K562 (cell line): ENCODE measurements at regions not wholly inside any gene's neighbourhood (a gene's known extent, or its start where the extent isn't known, plus 50 kb on each side); places are given as distances from the start of the nearest gene placed in this dataset.
"Not testable (repeated sequence)": the region's sequence is repeated elsewhere in the genome, so short reads cannot be mapped to it uniquely, and the experiment has no call there.

Experiments
- EGR1 ChIP-seq: fragments of 450-650 bp; conservative IDR thresholded peaks from 2 replicates; pipeline ENCODE4 v1.6.1; 2017; ENCODE audit warnings: mild to moderate bottlenecking
- GABPB1 ChIP-seq: sonication (generic); formaldehyde crosslinking; IDR thresholded peaks from 2 replicates; pipeline ENCODE4 v1.8.0; 2022; ENCODE audit warnings: mild to moderate bottlenecking, missing genetic modification reagents
- KDM1A ChIP-seq, 2 experiments: fragments of 450-650 bp; IDR thresholded peaks; 2 replicates each; pipeline ENCODE4 v1.6.1; 2016; ENCODE audit warnings: mild to moderate bottlenecking in 2 of 2
- KDM2B ChIP-seq: fragments of 250-450 bp; sonication (Bioruptor Pico); IDR thresholded peaks from 2 replicates; pipeline ENCODE4 v1.8.0; 2021; ENCODE audit warnings: mild to moderate bottlenecking, moderate library complexity
- MAFK ChIP-seq: IDR thresholded peaks from 2 replicates; pipeline ENCODE4 v1.6.1; 2011; ENCODE audit warnings: low read length, improper control_type of control experiment
- SNRNP70 ChIP-seq: fragments of 200-400 bp; formaldehyde crosslinking; optimal IDR thresholded peaks from 2 replicates; pipeline ENCODE3; 2017; ENCODE audit warnings: low read depth, low read length
- ZKSCAN8 ChIP-seq: fragments of 200-800 bp; sonication (Bioruptor generic); IDR thresholded peaks from 2 replicates; pipeline ENCODE4 v1.6.1; 2016; ENCODE audit warnings: missing genetic modification characterization, missing compliant biosample characterization
- ZNF282 ChIP-seq: sonication (generic); formaldehyde crosslinking; IDR thresholded peaks from 2 replicates; pipeline ENCODE4 v1.8.1; 2023; ENCODE audit warnings: missing genetic modification reagents
- TF ChIP-seq, protein P1 (sequence below): fragments of 250-450 bp; sonication (Bioruptor Pico); IDR thresholded peaks from 2 replicates; pipeline ENCODE4 v1.4.0; 2020; ENCODE audit warnings: mild to moderate bottlenecking
- TF ChIP-seq, protein P2 (sequence below), 3 experiments: IDR thresholded peaks in 2 of 3; conservative IDR thresholded peaks in 1 of 3; 2 replicates each; pipeline ENCODE4 v1.5.1; 2011 to 2012; ENCODE audit warnings: low read length in 3 of 3, mild to moderate bottlenecking in 3 of 3, control low read depth in 2 of 3, improper control_type of control experiment in 1 of 3, inconsistent platforms in 1 of 3, low read depth in 1 of 3, mixed read lengths in 1 of 3, moderate library complexity in 1 of 3; ENCODE audit not compliant: insufficient read depth in 2 of 3
- TF ChIP-seq, protein P3 (sequence below): sonication (generic); formaldehyde crosslinking; IDR thresholded peaks from 2 replicates; pipeline ENCODE4 v1.5.0; 2020; ENCODE audit warnings: missing genetic modification reagents
- TF ChIP-seq, protein P4 (sequence below): fragments of 200-600 bp; sonication (generic); IDR thresholded peaks from one replicate; pipeline ENCODE4 v1.6.1; 2012; ENCODE audit warnings: mild to moderate bottlenecking, low read depth, low read length, inconsistent platforms

DNA sequence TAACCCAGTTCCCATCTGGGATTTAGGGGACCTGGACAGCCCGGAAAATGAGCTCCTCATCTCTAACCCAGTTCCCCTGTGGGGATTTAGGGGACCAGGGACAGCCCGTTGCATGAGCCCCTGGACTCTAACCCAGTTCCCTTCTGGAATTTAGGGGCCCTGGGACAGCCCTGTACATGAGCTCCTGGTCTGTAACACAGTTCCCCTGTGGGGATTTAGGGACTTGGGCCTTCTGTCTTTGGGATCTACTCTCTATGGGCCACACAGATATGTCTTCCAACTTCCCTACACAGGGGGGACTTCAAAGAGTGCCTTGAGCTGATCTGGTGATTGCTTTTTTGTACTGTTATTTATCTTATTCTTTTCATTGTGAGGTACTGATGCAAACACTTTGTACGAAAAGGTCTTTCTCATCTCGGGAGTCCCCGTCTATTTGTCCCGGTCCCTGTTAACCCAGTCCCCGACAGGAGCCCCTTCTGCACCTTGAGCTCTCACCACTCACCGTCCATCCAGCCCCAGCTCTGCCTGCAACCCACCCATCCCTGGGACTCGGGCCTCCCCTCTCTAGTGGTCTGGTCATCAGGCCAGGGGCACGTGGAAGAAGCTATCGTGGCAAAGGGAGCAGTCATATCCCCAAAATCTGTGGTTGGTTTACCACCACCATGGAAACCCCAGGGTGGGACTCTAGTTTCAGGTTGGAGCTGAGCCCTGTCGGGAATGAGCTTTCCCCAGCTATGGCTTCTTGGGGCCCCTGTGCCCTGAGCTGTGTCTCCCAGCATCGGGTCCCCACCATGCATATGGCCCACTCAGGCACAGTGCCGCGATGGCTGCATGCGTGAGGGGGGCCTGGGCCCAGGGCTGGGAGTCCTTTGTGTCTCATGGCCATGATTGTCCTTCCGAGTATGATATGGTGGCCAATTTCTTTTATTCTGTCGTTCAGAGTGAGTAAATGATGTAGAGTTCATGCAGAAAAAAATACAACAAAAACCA, 270.4 kb upstream of the PLCXD1 start:
- TF ChIP-seq, protein P1, sequence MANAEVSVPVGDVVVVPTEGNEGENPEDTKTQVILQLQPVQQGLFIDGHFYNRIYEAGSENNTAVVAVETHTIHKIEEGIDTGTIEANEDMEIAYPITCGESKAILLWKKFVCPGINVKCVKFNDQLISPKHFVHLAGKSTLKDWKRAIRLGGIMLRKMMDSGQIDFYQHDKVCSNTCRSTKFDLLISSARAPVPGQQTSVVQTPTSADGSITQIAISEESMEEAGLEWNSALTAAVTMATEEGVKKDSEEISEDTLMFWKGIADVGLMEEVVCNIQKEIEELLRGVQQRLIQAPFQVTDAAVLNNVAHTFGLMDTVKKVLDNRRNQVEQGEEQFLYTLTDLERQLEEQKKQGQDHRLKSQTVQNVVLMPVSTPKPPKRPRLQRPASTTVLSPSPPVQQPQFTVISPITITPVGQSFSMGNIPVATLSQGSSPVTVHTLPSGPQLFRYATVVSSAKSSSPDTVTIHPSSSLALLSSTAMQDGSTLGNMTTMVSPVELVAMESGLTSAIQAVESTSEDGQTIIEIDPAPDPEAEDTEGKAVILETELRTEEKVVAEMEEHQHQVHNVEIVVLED (CRISPR knock-in tag), result not testable (repeated sequence)
- not testable (repeated sequence) for TF ChIP-seq MAFK; GABPB1; KDM2B (CRISPR knock-in tag); EGR1; ZKSCAN8; KDM1A (IDR thresholded peaks at IDR 0.05); SNRNP70; ZNF282 (CRISPR knock-in tag)
- TF ChIP-seq, protein P2, sequence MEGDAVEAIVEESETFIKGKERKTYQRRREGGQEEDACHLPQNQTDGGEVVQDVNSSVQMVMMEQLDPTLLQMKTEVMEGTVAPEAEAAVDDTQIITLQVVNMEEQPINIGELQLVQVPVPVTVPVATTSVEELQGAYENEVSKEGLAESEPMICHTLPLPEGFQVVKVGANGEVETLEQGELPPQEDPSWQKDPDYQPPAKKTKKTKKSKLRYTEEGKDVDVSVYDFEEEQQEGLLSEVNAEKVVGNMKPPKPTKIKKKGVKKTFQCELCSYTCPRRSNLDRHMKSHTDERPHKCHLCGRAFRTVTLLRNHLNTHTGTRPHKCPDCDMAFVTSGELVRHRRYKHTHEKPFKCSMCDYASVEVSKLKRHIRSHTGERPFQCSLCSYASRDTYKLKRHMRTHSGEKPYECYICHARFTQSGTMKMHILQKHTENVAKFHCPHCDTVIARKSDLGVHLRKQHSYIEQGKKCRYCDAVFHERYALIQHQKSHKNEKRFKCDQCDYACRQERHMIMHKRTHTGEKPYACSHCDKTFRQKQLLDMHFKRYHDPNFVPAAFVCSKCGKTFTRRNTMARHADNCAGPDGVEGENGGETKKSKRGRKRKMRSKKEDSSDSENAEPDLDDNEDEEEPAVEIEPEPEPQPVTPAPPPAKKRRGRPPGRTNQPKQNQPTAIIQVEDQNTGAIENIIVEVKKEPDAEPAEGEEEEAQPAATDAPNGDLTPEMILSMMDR (IDR thresholded peaks at IDR 0.05 in 2 of 3, conservative IDR thresholded peaks at IDR 0.05 in 1 of 3; ENCODE audit: insufficient read depth in 2 of 3, low read depth in 1 of 3, low read length in 3 of 3), result not testable (repeated sequence)
- TF ChIP-seq, protein P3, sequence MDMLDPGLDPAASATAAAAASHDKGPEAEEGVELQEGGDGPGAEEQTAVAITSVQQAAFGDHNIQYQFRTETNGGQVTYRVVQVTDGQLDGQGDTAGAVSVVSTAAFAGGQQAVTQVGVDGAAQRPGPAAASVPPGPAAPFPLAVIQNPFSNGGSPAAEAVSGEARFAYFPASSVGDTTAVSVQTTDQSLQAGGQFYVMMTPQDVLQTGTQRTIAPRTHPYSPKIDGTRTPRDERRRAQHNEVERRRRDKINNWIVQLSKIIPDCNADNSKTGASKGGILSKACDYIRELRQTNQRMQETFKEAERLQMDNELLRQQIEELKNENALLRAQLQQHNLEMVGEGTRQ, result not testable (repeated sequence)
- TF ChIP-seq, protein P4, sequence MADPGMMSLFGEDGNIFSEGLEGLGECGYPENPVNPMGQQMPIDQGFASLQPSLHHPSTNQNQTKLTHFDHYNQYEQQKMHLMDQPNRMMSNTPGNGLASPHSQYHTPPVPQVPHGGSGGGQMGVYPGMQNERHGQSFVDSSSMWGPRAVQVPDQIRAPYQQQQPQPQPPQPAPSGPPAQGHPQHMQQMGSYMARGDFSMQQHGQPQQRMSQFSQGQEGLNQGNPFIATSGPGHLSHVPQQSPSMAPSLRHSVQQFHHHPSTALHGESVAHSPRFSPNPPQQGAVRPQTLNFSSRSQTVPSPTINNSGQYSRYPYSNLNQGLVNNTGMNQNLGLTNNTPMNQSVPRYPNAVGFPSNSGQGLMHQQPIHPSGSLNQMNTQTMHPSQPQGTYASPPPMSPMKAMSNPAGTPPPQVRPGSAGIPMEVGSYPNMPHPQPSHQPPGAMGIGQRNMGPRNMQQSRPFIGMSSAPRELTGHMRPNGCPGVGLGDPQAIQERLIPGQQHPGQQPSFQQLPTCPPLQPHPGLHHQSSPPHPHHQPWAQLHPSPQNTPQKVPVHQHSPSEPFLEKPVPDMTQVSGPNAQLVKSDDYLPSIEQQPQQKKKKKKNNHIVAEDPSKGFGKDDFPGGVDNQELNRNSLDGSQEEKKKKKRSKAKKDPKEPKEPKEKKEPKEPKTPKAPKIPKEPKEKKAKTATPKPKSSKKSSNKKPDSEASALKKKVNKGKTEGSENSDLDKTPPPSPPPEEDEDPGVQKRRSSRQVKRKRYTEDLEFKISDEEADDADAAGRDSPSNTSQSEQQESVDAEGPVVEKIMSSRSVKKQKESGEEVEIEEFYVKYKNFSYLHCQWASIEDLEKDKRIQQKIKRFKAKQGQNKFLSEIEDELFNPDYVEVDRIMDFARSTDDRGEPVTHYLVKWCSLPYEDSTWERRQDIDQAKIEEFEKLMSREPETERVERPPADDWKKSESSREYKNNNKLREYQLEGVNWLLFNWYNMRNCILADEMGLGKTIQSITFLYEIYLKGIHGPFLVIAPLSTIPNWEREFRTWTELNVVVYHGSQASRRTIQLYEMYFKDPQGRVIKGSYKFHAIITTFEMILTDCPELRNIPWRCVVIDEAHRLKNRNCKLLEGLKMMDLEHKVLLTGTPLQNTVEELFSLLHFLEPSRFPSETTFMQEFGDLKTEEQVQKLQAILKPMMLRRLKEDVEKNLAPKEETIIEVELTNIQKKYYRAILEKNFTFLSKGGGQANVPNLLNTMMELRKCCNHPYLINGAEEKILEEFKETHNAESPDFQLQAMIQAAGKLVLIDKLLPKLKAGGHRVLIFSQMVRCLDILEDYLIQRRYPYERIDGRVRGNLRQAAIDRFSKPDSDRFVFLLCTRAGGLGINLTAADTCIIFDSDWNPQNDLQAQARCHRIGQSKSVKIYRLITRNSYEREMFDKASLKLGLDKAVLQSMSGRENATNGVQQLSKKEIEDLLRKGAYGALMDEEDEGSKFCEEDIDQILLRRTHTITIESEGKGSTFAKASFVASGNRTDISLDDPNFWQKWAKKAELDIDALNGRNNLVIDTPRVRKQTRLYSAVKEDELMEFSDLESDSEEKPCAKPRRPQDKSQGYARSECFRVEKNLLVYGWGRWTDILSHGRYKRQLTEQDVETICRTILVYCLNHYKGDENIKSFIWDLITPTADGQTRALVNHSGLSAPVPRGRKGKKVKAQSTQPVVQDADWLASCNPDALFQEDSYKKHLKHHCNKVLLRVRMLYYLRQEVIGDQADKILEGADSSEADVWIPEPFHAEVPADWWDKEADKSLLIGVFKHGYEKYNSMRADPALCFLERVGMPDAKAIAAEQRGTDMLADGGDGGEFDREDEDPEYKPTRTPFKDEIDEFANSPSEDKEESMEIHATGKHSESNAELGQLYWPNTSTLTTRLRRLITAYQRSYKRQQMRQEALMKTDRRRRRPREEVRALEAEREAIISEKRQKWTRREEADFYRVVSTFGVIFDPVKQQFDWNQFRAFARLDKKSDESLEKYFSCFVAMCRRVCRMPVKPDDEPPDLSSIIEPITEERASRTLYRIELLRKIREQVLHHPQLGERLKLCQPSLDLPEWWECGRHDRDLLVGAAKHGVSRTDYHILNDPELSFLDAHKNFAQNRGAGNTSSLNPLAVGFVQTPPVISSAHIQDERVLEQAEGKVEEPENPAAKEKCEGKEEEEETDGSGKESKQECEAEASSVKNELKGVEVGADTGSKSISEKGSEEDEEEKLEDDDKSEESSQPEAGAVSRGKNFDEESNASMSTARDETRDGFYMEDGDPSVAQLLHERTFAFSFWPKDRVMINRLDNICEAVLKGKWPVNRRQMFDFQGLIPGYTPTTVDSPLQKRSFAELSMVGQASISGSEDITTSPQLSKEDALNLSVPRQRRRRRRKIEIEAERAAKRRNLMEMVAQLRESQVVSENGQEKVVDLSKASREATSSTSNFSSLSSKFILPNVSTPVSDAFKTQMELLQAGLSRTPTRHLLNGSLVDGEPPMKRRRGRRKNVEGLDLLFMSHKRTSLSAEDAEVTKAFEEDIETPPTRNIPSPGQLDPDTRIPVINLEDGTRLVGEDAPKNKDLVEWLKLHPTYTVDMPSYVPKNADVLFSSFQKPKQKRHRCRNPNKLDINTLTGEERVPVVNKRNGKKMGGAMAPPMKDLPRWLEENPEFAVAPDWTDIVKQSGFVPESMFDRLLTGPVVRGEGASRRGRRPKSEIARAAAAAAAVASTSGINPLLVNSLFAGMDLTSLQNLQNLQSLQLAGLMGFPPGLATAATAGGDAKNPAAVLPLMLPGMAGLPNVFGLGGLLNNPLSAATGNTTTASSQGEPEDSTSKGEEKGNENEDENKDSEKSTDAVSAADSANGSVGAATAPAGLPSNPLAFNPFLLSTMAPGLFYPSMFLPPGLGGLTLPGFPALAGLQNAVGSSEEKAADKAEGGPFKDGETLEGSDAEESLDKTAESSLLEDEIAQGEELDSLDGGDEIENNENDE, result not testable (repeated sequence)
